GM21528 (cell line): ENCODE measurements at regions not wholly inside any gene's neighbourhood (a gene's known extent, or its start where the extent isn't known, plus 50 kb on each side); places are given as distances from the start of the nearest gene placed in this dataset.
"Not testable (repeated sequence)": the region's sequence is repeated elsewhere in the genome, so short reads cannot be mapped to it uniquely, and the experiment has no call there.

ENCODE experiments used
- ATAC-seq: cut with Tn5 transposase; IDR thresholded peaks from one replicate; pipeline ENCODE4 v1.9.1; 2021; ENCODE audit warnings: mild to moderate bottlenecking, moderate library complexity; ENCODE audit not compliant: unreplicated experiment, low FRiP score

- ATAC-seq: no peak
Observed at GRCh38 chr5:92962752-92963151, 618.3 kb downstream of the NR2F1-AS1 start.

- ATAC-seq: no peak
Observed at GRCh38 chr5:92956886-92957285, 624.1 kb downstream of the NR2F1-AS1 start.

DNA sequence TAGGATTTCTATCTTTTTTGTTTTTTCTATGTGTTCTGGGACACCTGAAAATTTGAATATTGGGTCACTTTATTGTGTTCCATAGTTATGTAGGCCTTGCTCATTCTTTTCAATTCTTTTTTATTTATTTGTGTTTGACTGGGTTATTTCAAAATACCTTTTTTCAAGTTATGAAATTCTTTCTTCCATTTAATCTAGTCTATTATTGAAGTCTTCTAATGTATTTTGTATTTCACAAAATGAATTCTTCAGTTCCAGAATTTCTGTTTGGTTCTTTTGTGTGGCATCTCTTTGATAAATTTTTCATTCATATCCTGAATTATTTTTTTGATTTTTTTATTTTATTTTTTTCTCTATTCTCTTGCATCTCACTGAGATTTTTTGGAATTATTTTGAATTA, 628.8 kb downstream of the NR2F1-AS1 start:
- ATAC-seq: no peak

- no peak for ATAC-seq
Observed at GRCh38 chr5:92951746-92952145, 629.3 kb downstream of the NR2F1-AS1 start.

- ATAC-seq: no peak
Observed at GRCh38 chr5:92946546-92946945, 634.5 kb downstream of the NR2F1-AS1 start.

GRCh38 chr5:92945605-92946097, 635.4 kb downstream of the NR2F1-AS1 start:
- no peak for ATAC-seq

GRCh38 chr5:92944903-92945604, 636.0 kb downstream of the NR2F1-AS1 start:
- no peak for ATAC-seq

DNA sequence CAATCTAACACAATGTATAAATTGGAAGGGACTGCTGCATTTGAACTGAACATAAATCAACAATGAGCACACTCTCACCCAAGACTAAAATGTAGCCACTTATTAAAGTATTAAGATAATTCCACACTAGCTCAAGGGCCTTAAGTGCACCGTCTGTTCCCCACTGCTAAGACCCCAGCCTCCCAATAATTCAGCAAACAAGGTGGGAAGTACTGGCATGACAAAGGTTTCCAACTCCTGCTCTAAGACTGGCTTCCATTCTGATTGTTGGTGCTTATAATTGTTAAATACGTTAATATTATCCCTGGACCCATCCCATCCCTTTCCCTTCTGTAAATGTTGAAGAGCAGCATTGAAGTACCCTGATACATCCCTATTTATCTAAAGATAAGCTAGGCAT, 636.7 kb downstream of the NR2F1-AS1 start:
- no peak for ATAC-seq

DNA sequence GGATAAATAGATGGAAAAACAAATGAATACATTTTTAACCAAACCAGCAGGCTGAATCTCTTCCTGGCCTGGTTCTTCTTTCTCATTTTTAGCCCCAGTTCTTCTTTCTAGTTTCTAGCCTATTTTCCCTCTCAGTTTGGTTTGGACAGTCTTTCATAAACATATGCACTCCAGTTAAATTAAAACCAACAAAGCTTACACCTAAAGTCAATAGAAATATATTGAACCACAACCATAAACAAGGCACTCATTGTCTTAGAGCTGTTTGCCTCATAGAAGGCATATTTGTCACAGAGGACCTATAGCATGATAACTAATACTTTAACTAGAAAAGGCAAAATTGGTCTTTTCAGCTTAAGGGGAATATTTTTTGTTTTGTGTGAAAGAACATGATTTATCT, 638.3 kb downstream of the NR2F1-AS1 start:
- no peak for ATAC-seq

- ATAC-seq: no peak
Observed at GRCh38 chr5:92941806-92942205, 639.2 kb downstream of the NR2F1-AS1 start.

- no peak for ATAC-seq
Observed at GRCh38 chr5:92939428-92939827, 641.6 kb downstream of the NR2F1-AS1 start.

GRCh38 chr5:92937396-92937795, 643.6 kb downstream of the NR2F1-AS1 start:
- ATAC-seq: not testable (repeated sequence)

DNA sequence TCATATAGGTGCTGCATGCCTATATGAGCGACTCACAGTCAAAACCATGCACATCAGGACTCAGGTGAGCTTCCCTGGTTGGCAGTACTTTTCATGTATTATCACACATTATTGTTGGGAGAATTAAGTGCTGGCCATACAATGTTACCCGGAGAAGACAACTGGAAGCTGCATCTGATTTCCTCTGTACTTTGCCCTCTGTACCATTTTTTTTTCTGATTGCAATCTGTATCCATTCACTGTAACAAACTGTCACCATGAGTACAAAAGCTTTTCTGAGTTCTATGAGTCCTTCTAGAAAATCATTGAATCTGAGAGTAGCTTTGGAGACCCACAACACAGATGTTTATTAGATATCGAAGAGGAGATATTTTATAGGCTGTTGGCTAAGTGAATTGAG, 651.0 kb downstream of the NR2F1-AS1 start:
- no peak for ATAC-seq

DNA sequence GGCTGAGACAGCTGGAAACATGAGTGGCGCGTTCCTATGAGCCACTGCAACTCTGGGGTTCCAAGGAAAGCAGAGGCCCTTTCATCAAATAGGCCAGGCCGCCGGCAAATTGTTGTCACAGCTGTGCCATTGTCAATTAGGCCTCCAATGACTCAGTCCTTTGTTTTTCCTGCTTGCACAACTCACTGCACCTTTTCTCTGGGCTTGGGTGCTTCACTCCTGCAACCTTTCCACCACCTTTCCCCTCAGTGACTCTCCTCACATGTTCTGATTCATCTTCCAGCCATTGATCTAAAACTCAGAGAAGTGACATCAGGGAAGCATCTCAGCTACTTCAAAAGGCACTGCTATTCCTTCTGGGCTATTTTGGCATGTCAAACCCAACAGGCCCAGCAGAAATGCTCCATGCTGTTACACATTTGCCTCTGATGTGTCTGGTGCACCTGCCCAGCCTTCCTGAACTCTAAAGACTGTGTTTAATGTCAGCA, 653.7 kb downstream of the NR2F1-AS1 start:
- no peak for ATAC-seq

DNA sequence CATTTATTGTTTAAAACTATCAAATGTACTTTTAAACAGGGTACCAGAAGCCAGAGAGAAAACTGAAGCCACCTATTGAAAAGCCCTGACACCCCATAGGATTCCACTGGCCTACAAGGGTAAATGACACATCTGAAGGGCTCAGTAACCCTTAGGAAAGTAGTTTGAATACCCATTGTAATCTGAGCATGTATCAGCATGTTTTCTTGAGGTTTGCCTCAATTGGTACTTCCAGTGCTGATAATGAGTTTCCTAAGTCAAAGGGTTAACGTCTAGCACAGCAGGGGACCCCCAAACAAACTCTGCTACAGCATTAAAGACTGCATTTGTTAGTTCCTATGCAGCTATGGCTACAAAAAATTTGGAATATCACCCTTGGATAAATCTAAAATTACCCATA, 657.1 kb downstream of the NR2F1-AS1 start:
- no peak for ATAC-seq

- no peak for ATAC-seq
Observed at GRCh38 chr5:92922231-92922967, 658.6 kb downstream of the NR2F1-AS1 start.

GRCh38 chr5:92917044-92917443, 664.0 kb downstream of the NR2F1-AS1 start:
- no peak for ATAC-seq

GRCh38 chr5:92916036-92916435, 665.0 kb downstream of the NR2F1-AS1 start:
- ATAC-seq: no peak

DNA sequence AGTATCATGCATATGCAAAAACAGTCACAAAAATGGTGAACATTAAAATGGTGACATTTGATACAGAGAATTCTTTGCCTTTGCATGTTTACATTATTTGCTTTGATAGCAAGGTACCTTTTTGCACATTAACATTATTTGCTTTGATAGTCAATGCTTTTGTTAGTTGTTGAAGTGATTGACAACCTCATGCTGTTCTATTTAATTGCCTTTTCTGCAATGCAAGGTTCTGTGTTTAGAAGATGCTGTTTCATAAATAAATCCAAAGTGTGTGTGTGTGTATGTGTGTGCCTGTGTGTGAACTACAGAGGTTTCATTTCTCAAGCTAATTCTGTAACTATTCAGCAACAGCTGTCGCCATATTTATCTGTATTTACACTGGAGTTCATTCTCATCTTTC, 668.7 kb downstream of the NR2F1-AS1 start:
- ATAC-seq: no peak

- no peak for ATAC-seq
Observed at GRCh38 chr5:92911851-92912250, 669.2 kb downstream of the NR2F1-AS1 start.

GRCh38 chr5:92911293-92911692, 669.7 kb downstream of the NR2F1-AS1 start:
- ATAC-seq: no peak

DNA sequence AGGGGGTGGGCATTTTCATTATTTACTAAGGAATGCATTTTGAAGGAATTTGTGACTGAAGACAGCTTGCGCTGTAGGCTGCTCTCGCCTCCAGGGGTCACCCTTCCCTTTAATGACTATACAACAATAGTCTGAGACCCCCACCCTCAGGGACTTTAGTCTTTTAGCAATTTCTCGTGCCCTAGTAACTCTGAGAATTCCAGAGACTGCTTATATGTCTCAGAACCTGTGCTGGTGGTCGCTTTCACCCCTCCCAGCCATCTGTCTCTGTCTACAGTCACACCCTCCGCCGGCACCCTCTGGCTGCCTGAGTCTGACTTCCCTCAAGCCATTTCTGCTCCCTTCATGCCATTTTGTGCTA, 671.4 kb downstream of the NR2F1-AS1 start:
- no peak for ATAC-seq
